Stimulated activated naive CD8-positive, alpha-beta T cell treated with anti-CD3 and anti-CD28 coated beads, Interleukin-15, amount 100 ng/mL, for 72 hours (primary cell): ENCODE measurements at regions not wholly inside any gene's neighbourhood (a gene's known extent, or its start where the extent isn't known, plus 50 kb on each side); places are given as distances from the start of the nearest gene placed in this dataset.
A peak's percentile ranks its signal among the peaks of the same experiment; 100 is the strongest.
"Not testable (repeated sequence)": the region's sequence is repeated elsewhere in the genome, so short reads cannot be mapped to it uniquely, and the experiment has no call there.

Source experiments
- ATAC-seq: fragments of 150-1000 bp; cut with Tn5 transposase; 2 replicates; pipeline ENCODE4 v1.10.0; 2021; ENCODE audit warnings: mild to moderate bottlenecking, moderate library complexity
- DNase-seq, 2 donors: peaks; one replicate each; pipeline ENCODE4 v3.0.0; 2021 to 2022
- H3K27ac Mint-ChIP-seq, 2 donors: one replicate each; pipeline ENCODE4 v1.8.0; 2022; ENCODE audit warnings: mild to moderate bottlenecking in 2 of 2, mixed read lengths in 2 of 2, moderate library complexity in 2 of 2
- H3K27me3 Mint-ChIP-seq: one replicate; pipeline ENCODE4 v1.8.0; 2022; ENCODE audit warnings: mixed read lengths
- H3K4me1 Mint-ChIP-seq: one replicate; pipeline ENCODE4 v1.8.0; 2022; ENCODE audit warnings: mild to moderate bottlenecking, mixed read lengths
- H3K4me3 Mint-ChIP-seq, 2 donors: one replicate each; pipeline ENCODE4 v1.8.0; 2022; ENCODE audit warnings: mild to moderate bottlenecking in 2 of 2, mixed read lengths in 2 of 2, moderate library complexity in 1 of 2
- H3K9me3 Mint-ChIP-seq, 2 donors: one replicate each; pipeline ENCODE4 v1.8.0; 2022; ENCODE audit warnings: mixed read lengths in 2 of 2

DNA sequence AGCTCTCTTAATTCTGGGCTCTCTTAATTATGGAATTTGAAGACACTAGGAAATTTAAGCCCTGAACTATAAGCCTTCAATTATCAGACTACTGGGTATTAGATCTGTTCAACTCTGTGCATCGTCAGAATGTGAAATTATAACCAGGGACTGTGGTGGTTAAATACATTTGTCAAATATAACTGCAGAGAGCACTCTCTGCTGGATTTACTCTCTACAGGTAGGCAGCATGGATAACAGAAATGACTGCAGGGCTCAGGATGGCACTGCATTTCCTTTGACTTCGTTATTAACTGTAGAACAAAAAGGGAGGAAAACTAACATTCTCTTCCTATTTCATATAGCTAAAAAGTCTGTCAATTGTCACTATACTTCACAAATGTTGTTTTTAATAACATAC is 310.1 kb upstream of the RASGEF1B start:
- DNase-seq (no peak), ATAC-seq (no peak)
- peaks cover 0 to 6% of the 10 kb centered on the region in 2 donors for H3K9me3 Mint-ChIP-seq
- H3K4me3 Mint-ChIP-seq: no peak overlapping the region
- peaks cover 13% of the 10 kb centered on the region for H3K4me1 Mint-ChIP-seq
- H3K27ac Mint-ChIP-seq: no peak overlapping the region
- no peaks in the 10 kb centered on the region for H3K27me3 Mint-ChIP-seq

- H3K27me3 Mint-ChIP-seq, DNase-seq, ATAC-seq: not testable (repeated sequence)
Measured at GRCh38 chr4:81777718-81778117, 306.0 kb upstream of the RASGEF1B start.

DNA sequence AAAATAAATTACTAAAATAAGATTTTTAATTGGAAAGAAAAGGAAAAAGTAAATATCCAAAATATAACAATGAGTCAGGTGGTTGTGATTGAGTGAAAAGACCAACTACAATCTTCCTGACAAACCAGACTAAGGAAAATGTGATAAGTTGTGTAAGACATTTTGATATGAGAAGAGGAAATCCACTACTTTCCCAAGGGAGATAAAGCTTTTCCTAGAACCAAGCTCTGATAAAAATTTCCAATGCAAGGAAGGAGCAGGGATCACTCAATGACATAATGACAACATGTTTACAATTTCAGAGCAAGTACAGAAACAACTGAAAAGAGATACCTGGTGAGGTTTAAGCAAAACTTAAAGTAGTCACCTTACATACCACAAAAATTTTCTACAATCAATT is 305.1 kb upstream of the RASGEF1B start:
- Mint-ChIP-seq H3K27me3 (no peaks in the 10 kb centered on the region), H3K4me3 (no peak overlapping the region), H3K27ac (no peak overlapping the region), H3K9me3 (peaks cover 0 to 6% of the 10 kb centered on the region in 2 donors), H3K4me1 (no peaks in the 10 kb centered on the region)
- no peak for ATAC-seq
- no peak for DNase-seq

More at GRCh38 chr4:81777718-81778117, 306.0 kb upstream of the RASGEF1B start:
- not testable (repeated sequence) for H3K4me1 Mint-ChIP-seq, H3K4me3 Mint-ChIP-seq, H3K27ac Mint-ChIP-seq, H3K9me3 Mint-ChIP-seq

DNA sequence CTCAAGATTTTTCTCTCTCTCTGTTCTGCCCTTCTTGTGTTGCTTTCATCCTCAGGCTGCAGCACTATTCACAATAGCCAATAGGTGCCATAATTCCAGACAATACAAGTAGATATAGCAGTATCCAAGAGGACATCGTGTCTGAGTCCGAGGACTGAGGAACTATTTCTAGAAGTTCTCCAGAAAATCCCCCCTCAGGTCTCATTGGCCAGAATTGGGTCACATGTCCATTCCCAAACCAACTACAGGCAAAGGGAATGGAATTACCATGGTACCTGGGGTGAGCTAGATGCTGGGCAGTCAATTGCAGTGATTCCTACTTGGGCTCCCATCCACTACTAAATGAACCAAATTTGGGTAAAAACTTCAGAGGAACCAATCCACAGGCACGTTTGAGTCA is 301.9 kb upstream of the RASGEF1B start:
- no peak overlapping the region for H3K27ac Mint-ChIP-seq

GRCh38 chr4:81771721-81772120 is 300.0 kb upstream of the RASGEF1B start:
- Mint-ChIP-seq H3K27me3 (no peaks in the 10 kb centered on the region), H3K27ac (no peak overlapping the region), H3K4me3 (no peak overlapping the region), H3K4me1 (no peaks in the 10 kb centered on the region), H3K9me3 (no peaks in the 10 kb centered on the region)
- DNase-seq: no peak
- ATAC-seq: no peak

More for the DNA sequence above, 301.9 kb upstream of the RASGEF1B start:
- H3K4me1 Mint-ChIP-seq: no peaks in the 10 kb centered on the region
- ATAC-seq (no peak), DNase-seq (no peak)
- no peak overlapping the region for H3K4me3 Mint-ChIP-seq
- peaks cover 0 to 4% of the 10 kb centered on the region in 2 donors for H3K9me3 Mint-ChIP-seq
- H3K27me3 Mint-ChIP-seq: no peaks in the 10 kb centered on the region

- Mint-ChIP-seq H3K9me3 (no peaks in the 10 kb centered on the region), H3K4me3 (no peak overlapping the region), H3K27me3 (no peaks in the 10 kb centered on the region), H3K27ac (no peak overlapping the region), H3K4me1 (no peaks in the 10 kb centered on the region)
- ATAC-seq (no peak), DNase-seq (no peak)
Measured at GRCh38 chr4:81769244-81769643, 297.5 kb upstream of the RASGEF1B start.

GRCh38 chr4:81758574-81759264 is 287.0 kb upstream of the RASGEF1B start:
- H3K27me3 Mint-ChIP-seq: no peaks in the 10 kb centered on the region
- ATAC-seq (no peak), DNase-seq (no peak)
- H3K27ac Mint-ChIP-seq: no peak overlapping the region
- H3K4me3 Mint-ChIP-seq: no peak overlapping the region
- peaks cover 15% of the 10 kb centered on the region for H3K4me1 Mint-ChIP-seq
- no peaks in the 10 kb centered on the region for H3K9me3 Mint-ChIP-seq

- H3K27ac Mint-ChIP-seq: no peak overlapping the region
- no peaks in the 10 kb centered on the region for H3K27me3 Mint-ChIP-seq
- DNase-seq (no peak), ATAC-seq (no peak)
- peaks cover 15% of the 10 kb centered on the region for H3K4me1 Mint-ChIP-seq
- no peak overlapping the region for H3K4me3 Mint-ChIP-seq
- no peaks in the 10 kb centered on the region for H3K9me3 Mint-ChIP-seq
Measured at GRCh38 chr4:81757691-81758090, 286.0 kb upstream of the RASGEF1B start.

- H3K4me1 Mint-ChIP-seq: peaks cover 15% of the 10 kb centered on the region
- no peaks in the 10 kb centered on the region for H3K27me3 Mint-ChIP-seq
- peak; percentile 81 for ATAC-seq
- peak in 1 of 2 donors; percentile 10 for DNase-seq
- H3K27ac Mint-ChIP-seq: no peak overlapping the region
- no peaks in the 10 kb centered on the region for H3K9me3 Mint-ChIP-seq
- H3K4me3 Mint-ChIP-seq: no peak overlapping the region
Measured at GRCh38 chr4:81756973-81757372, 285.3 kb upstream of the RASGEF1B start.

- Mint-ChIP-seq H3K9me3 (no peaks in the 10 kb centered on the region), H3K27ac (no peak overlapping the region), H3K4me1 (peaks cover 15% of the 10 kb centered on the region), H3K4me3 (no peak overlapping the region), H3K27me3 (no peaks in the 10 kb centered on the region)
- DNase-seq: no peak
- no peak for ATAC-seq
Measured at GRCh38 chr4:81756042-81756441, 284.3 kb upstream of the RASGEF1B start.

DNA sequence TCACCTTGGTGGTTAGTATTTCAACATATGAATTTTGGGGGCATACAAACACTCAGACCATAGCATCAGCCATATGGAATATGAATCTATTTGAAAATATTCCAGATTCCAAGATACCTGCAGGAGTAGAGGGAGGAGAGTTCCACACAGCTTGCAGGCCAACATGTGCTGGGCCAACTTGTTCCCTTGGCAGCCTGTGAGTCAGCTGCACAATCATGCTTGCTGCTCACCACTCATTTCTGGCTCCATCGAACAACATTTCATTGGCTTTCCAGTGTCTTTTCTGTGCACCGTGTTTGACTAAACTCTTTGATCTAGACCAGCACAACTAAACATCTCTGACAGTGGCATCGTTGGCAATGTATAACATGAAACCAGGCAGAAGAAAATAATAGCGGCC is 282.5 kb upstream of the RASGEF1B start:
- no peak overlapping the region for H3K27ac Mint-ChIP-seq
- no peak for DNase-seq

GRCh38 chr4:81751531-81752289 is 280.0 kb upstream of the RASGEF1B start:
- Mint-ChIP-seq H3K27ac (no peak overlapping the region), H3K4me3 (no peak overlapping the region), H3K9me3 (no peaks in the 10 kb centered on the region), H3K27me3 (no peaks in the 10 kb centered on the region), H3K4me1 (peaks cover 10% of the 10 kb centered on the region)
- ATAC-seq (no peak), DNase-seq (no peak)

More for the DNA sequence above, 282.5 kb upstream of the RASGEF1B start:
- Mint-ChIP-seq H3K4me1 (peaks cover 15% of the 10 kb centered on the region), H3K4me3 (no peak overlapping the region), H3K27me3 (no peaks in the 10 kb centered on the region), H3K9me3 (no peaks in the 10 kb centered on the region)
- ATAC-seq: no peak

DNA sequence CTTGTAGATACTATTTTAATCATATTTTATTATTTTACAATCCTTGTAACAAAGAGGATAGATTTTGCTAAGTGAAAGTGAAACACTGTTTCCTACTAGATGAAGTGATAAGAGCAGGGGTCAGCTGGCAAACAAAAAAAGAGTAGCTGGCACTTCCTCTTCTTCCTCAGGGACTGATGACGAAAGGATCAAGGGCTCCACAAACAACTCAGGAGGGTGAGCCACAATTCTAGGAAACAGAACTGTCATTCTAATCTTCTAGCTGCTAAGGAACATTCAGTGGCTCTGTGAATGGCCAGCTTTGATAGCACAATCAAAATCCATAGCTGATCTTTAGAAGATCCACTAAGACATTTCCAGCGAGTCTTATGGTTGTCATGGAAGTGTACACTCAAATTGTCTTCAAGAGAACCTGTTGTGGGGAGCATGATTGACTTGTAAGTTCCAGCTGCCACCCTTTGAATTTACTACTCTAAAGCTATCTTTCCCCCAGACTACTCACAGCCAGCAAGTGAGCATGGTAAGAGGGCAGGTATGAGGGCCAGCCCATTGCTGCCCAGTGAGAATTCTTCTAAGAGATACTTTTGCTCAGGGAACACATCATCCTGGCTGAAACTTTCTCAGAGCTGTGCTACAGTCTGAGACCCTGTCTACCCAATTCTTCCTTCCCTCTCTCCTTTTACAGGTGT is 275.7 kb upstream of the RASGEF1B start:
- no peak for ATAC-seq
- no peak overlapping the region for H3K4me3 Mint-ChIP-seq

DNA sequence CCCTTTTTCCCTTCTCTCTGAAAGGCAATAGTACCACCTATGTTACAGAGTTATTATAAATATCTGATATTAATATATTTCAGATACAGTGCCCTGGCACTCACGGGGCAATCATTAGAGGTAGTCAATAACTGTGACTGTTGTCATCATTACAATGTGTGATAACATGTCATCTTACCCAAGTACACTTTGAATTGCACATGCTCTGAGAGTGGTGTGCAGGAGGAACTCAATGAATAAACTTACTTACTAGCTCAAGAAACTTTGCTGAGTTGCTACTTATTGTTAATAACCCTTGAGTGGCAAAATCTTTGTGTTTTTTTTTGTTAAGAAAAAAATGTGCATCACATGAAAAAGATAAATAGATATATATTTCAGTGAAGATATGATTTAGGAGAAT is 275.1 kb upstream of the RASGEF1B start:
- ATAC-seq (no peak), DNase-seq (no peak)
- no peaks in the 10 kb centered on the region for H3K4me1 Mint-ChIP-seq
- no peaks in the 10 kb centered on the region for H3K9me3 Mint-ChIP-seq
- H3K4me3 Mint-ChIP-seq: no peak overlapping the region
- H3K27ac Mint-ChIP-seq: no peak overlapping the region
- H3K27me3 Mint-ChIP-seq: no peaks in the 10 kb centered on the region

More for the DNA sequence above, 275.7 kb upstream of the RASGEF1B start:
- H3K27ac Mint-ChIP-seq: no peak overlapping the region
- DNase-seq: no peak
- no peaks in the 10 kb centered on the region for H3K4me1 Mint-ChIP-seq
- no peaks in the 10 kb centered on the region for H3K27me3 Mint-ChIP-seq
- no peaks in the 10 kb centered on the region for H3K9me3 Mint-ChIP-seq

GRCh38 chr4:81746071-81746470 is 274.4 kb upstream of the RASGEF1B start:
- Mint-ChIP-seq H3K9me3 (no peaks in the 10 kb centered on the region), H3K4me1 (no peaks in the 10 kb centered on the region), H3K27ac (no peak overlapping the region), H3K27me3 (no peaks in the 10 kb centered on the region), H3K4me3 (no peak overlapping the region)
- no peak for ATAC-seq
- no peak for DNase-seq

GRCh38 chr4:81745050-81745449 is 273.3 kb upstream of the RASGEF1B start:
- ATAC-seq (no peak), DNase-seq (no peak)
- Mint-ChIP-seq H3K4me3 (no peak overlapping the region), H3K27me3 (no peaks in the 10 kb centered on the region), H3K27ac (no peak overlapping the region), H3K9me3 (no peaks in the 10 kb centered on the region), H3K4me1 (no peaks in the 10 kb centered on the region)
